ENCODE measurements at regions not wholly inside any gene's neighbourhood (a gene's known extent, or its start where the extent isn't known, plus 50 kb on each side); places are given as distances from the start of the nearest gene placed in this dataset.

- no peak for DNase-seq (ENCODE audit: low spot score)
Measured at GRCh38 chr6:122524056-122524455, 52.4 kb upstream of the SERINC1 start.

GRCh38 chr6:122530440-122531046 lies 58.9 kb upstream of the SERINC1 start:
- peak; percentile 69 for DNase-seq (ENCODE audit: low spot score)

- DNase-seq (ENCODE audit: low spot score) = no peak
Measured at GRCh38 chr6:122548281-122548680, 61.9 kb upstream of the PKIB start.

- no peak for DNase-seq (ENCODE audit: low spot score)
Measured at GRCh38 chr6:122548820-122549219, 61.4 kb upstream of the PKIB start.

- DNase-seq (ENCODE audit: low spot score) = no peak
Measured at GRCh38 chr6:122553697-122554096, 56.5 kb upstream of the PKIB start.

- peak; percentile 18 for DNase-seq (ENCODE audit: low spot score)
Measured at GRCh38 chr6:122555561-122555960, 54.6 kb upstream of the PKIB start.

- DNase-seq (ENCODE audit: low spot score) = no peak
Measured at GRCh38 chr6:122558080-122558479, 52.1 kb upstream of the PKIB start.

Data from umbilical cord (tissue), 1 donor.